ENCODE measurements at regions not wholly inside any gene's neighbourhood (a gene's known extent, or its start where the extent isn't known, plus 50 kb on each side); places are given as distances from the start of the nearest gene placed in this dataset.

GRCh38 chr6:14583826-14584225 lies 466.3 kb downstream of the CD83 start:
- no peak for TF ChIP-seq POLR2AphosphoS5 (IDR thresholded peaks at IDR 0.05; ENCODE audit: low read depth, low read length)
- no peak for TF ChIP-seq REST (IDR thresholded peaks at IDR 0.05; ENCODE audit: insufficient read depth in 1 of 2, low read depth in 2 of 2, low read length in 2 of 2)
- TF ChIP-seq SIN3A (IDR thresholded peaks at IDR 0.05; ENCODE audit: borderline replicate concordance, insufficient read depth, low read length) = no peak
- no peak for TF ChIP-seq FOXP2 (optimal IDR thresholded peaks at IDR 0.05; ENCODE audit: borderline replicate concordance, extremely low read depth, extremely low read length, insufficient read depth)
